ENCODE measurements at regions not wholly inside any gene's neighbourhood (a gene's known extent, or its start where the extent isn't known, plus 50 kb on each side); places are given as distances from the start of the nearest gene placed in this dataset.

- Histone ChIP-seq H3K4me1 (ENCODE audit: control insufficient read depth, insufficient read depth, low read length) (no peaks in the 10 kb centered on the region), H3K36me3 (ENCODE audit: control insufficient read depth, insufficient read depth, low read length) (no peaks in the 10 kb centered on the region), H3K9me3 (replicated peaks; ENCODE audit: control insufficient read depth, low read depth, low read length) (peaks cover 14% of the 10 kb centered on the region), H3K27me3 (ENCODE audit: control insufficient read depth, insufficient read depth, low read length) (no peaks in the 10 kb centered on the region), H3K27ac (ENCODE audit: low read length) (no peak overlapping the region), H3K4me3 (ENCODE audit: low read length) (no peak overlapping the region)
- 94% methylated on average over 2 of the region's 2 CpGs for WGBS (ENCODE audit: insufficient coverage)
- DNase-seq: no peak
Observed at GRCh38 chr11:35868491-35868890, 75.4 kb upstream of the LDLRAD3 start.

GRCh38 chr11:35873721-35874120 is 70.1 kb upstream of the LDLRAD3 start:
- H3K27ac ChIP-seq (ENCODE audit: low read length): no peak overlapping the region
- H3K36me3 ChIP-seq (ENCODE audit: control insufficient read depth, insufficient read depth, low read length): no peaks in the 10 kb centered on the region
- H3K4me3 ChIP-seq (ENCODE audit: low read length): no peak overlapping the region
- H3K4me1 ChIP-seq (ENCODE audit: control insufficient read depth, insufficient read depth, low read length): no peaks in the 10 kb centered on the region
- DNase-seq: no peak
- peaks cover 8% of the 10 kb centered on the region for H3K9me3 ChIP-seq (replicated peaks; ENCODE audit: control insufficient read depth, low read depth, low read length)
- no peaks in the 10 kb centered on the region for H3K27me3 ChIP-seq (ENCODE audit: control insufficient read depth, insufficient read depth, low read length)
- no CpG with 5 or more reads among the region's 3 CpGs for WGBS (ENCODE audit: insufficient coverage)

- Histone ChIP-seq H3K9me3 (replicated peaks; ENCODE audit: control insufficient read depth, low read depth, low read length) (no peaks in the 10 kb centered on the region), H3K4me1 (ENCODE audit: control insufficient read depth, insufficient read depth, low read length) (no peaks in the 10 kb centered on the region), H3K36me3 (ENCODE audit: control insufficient read depth, insufficient read depth, low read length) (no peaks in the 10 kb centered on the region), H3K4me3 (ENCODE audit: low read length) (no peak overlapping the region), H3K27me3 (ENCODE audit: control insufficient read depth, insufficient read depth, low read length) (no peaks in the 10 kb centered on the region), H3K27ac (ENCODE audit: low read length) (no peak overlapping the region)
- no peak for DNase-seq
- 92% methylated on average over 5 of the region's 7 CpGs for WGBS (ENCODE audit: insufficient coverage)
Observed at GRCh38 chr11:35874751-35875450, 69.0 kb upstream of the LDLRAD3 start.

GRCh38 chr11:35875466-35875865 is 68.4 kb upstream of the LDLRAD3 start:
- H3K27me3 ChIP-seq (ENCODE audit: control insufficient read depth, insufficient read depth, low read length): no peaks in the 10 kb centered on the region
- H3K27ac ChIP-seq (ENCODE audit: low read length): no peak overlapping the region
- DNase-seq: no peak
- no peaks in the 10 kb centered on the region for H3K36me3 ChIP-seq (ENCODE audit: control insufficient read depth, insufficient read depth, low read length)
- no peaks in the 10 kb centered on the region for H3K9me3 ChIP-seq (replicated peaks; ENCODE audit: control insufficient read depth, low read depth, low read length)
- no peaks in the 10 kb centered on the region for H3K4me1 ChIP-seq (ENCODE audit: control insufficient read depth, insufficient read depth, low read length)
- WGBS (ENCODE audit: insufficient coverage): 100% methylated on average over 1 of the region's 3 CpGs
- H3K4me3 ChIP-seq (ENCODE audit: low read length): no peak overlapping the region

- Histone ChIP-seq H3K27me3 (ENCODE audit: control insufficient read depth, insufficient read depth, low read length) (no peaks in the 10 kb centered on the region), H3K4me1 (ENCODE audit: control insufficient read depth, insufficient read depth, low read length) (no peaks in the 10 kb centered on the region), H3K36me3 (ENCODE audit: control insufficient read depth, insufficient read depth, low read length) (no peaks in the 10 kb centered on the region), H3K27ac (ENCODE audit: low read length) (no peak overlapping the region), H3K9me3 (replicated peaks; ENCODE audit: control insufficient read depth, low read depth, low read length) (no peaks in the 10 kb centered on the region), H3K4me3 (ENCODE audit: low read length) (no peak overlapping the region)
- 76% methylated on average over 3 of the region's 4 CpGs for WGBS (ENCODE audit: insufficient coverage)
- DNase-seq: no peak
Observed at GRCh38 chr11:35876786-35877185, 67.1 kb upstream of the LDLRAD3 start.

GRCh38 chr11:35878741-35879140 is 65.1 kb upstream of the LDLRAD3 start:
- WGBS (ENCODE audit: insufficient coverage): no CpG with 5 or more reads among the region's 3 CpGs
- Histone ChIP-seq H3K9me3 (replicated peaks; ENCODE audit: control insufficient read depth, low read depth, low read length) (no peaks in the 10 kb centered on the region), H3K36me3 (ENCODE audit: control insufficient read depth, insufficient read depth, low read length) (no peaks in the 10 kb centered on the region), H3K27ac (ENCODE audit: low read length) (no peak overlapping the region), H3K4me1 (ENCODE audit: control insufficient read depth, insufficient read depth, low read length) (no peaks in the 10 kb centered on the region), H3K4me3 (ENCODE audit: low read length) (no peak overlapping the region), H3K27me3 (ENCODE audit: control insufficient read depth, insufficient read depth, low read length) (no peaks in the 10 kb centered on the region)
- DNase-seq: no peak

- H3K27ac ChIP-seq (ENCODE audit: low read length): no peak overlapping the region
- WGBS (ENCODE audit: insufficient coverage): 83% methylated on average over 1 of the region's 3 CpGs
- H3K4me1 ChIP-seq (ENCODE audit: control insufficient read depth, insufficient read depth, low read length): no peaks in the 10 kb centered on the region
- no peaks in the 10 kb centered on the region for H3K9me3 ChIP-seq (replicated peaks; ENCODE audit: control insufficient read depth, low read depth, low read length)
- no peaks in the 10 kb centered on the region for H3K36me3 ChIP-seq (ENCODE audit: control insufficient read depth, insufficient read depth, low read length)
- no peak overlapping the region for H3K4me3 ChIP-seq (ENCODE audit: low read length)
- no peak for DNase-seq
- no peaks in the 10 kb centered on the region for H3K27me3 ChIP-seq (ENCODE audit: control insufficient read depth, insufficient read depth, low read length)
Observed at GRCh38 chr11:35879361-35879760, 64.5 kb upstream of the LDLRAD3 start.

GRCh38 chr11:35886759-35887158 is 57.1 kb upstream of the LDLRAD3 start:
- Histone ChIP-seq H3K36me3 (ENCODE audit: control insufficient read depth, insufficient read depth, low read length) (no peaks in the 10 kb centered on the region), H3K27me3 (ENCODE audit: control insufficient read depth, insufficient read depth, low read length) (no peaks in the 10 kb centered on the region), H3K4me3 (ENCODE audit: low read length) (no peak overlapping the region), H3K4me1 (ENCODE audit: control insufficient read depth, insufficient read depth, low read length) (peaks cover 9% of the 10 kb centered on the region), H3K27ac (ENCODE audit: low read length) (no peak overlapping the region), H3K9me3 (replicated peaks; ENCODE audit: control insufficient read depth, low read depth, low read length) (no peaks in the 10 kb centered on the region)
- WGBS (ENCODE audit: insufficient coverage): no CpG with 5 or more reads among the region's 2 CpGs
- DNase-seq: peak; percentile 28

GRCh38 chr11:35887737-35888136 is 56.1 kb upstream of the LDLRAD3 start:
- H3K4me1 ChIP-seq (ENCODE audit: control insufficient read depth, insufficient read depth, low read length): peaks cover 9% of the 10 kb centered on the region
- 95% methylated on average over 1 of the region's 3 CpGs for WGBS (ENCODE audit: insufficient coverage)

GRCh38 chr11:35888961-35889360 is 54.9 kb upstream of the LDLRAD3 start:
- H3K4me1 ChIP-seq (ENCODE audit: control insufficient read depth, insufficient read depth, low read length): peaks cover 12% of the 10 kb centered on the region
- H3K27me3 ChIP-seq (ENCODE audit: control insufficient read depth, insufficient read depth, low read length): no peaks in the 10 kb centered on the region
- no peaks in the 10 kb centered on the region for H3K9me3 ChIP-seq (replicated peaks; ENCODE audit: control insufficient read depth, low read depth, low read length)
- no peak overlapping the region for H3K27ac ChIP-seq (ENCODE audit: low read length)
- no peak overlapping the region for H3K4me3 ChIP-seq (ENCODE audit: low read length)
- 60% methylated on average over 1 of the region's 3 CpGs for WGBS (ENCODE audit: insufficient coverage)
- H3K36me3 ChIP-seq (ENCODE audit: control insufficient read depth, insufficient read depth, low read length): no peaks in the 10 kb centered on the region
- no peak for DNase-seq

More at GRCh38 chr11:35887737-35888136, 56.1 kb upstream of the LDLRAD3 start:
- Histone ChIP-seq H3K4me3 (ENCODE audit: low read length) (no peak overlapping the region), H3K9me3 (replicated peaks; ENCODE audit: control insufficient read depth, low read depth, low read length) (no peaks in the 10 kb centered on the region), H3K27ac (ENCODE audit: low read length) (no peak overlapping the region), H3K36me3 (ENCODE audit: control insufficient read depth, insufficient read depth, low read length) (no peaks in the 10 kb centered on the region), H3K27me3 (ENCODE audit: control insufficient read depth, insufficient read depth, low read length) (no peaks in the 10 kb centered on the region)
- no peak for DNase-seq

GRCh38 chr11:35891096-35891495 is 52.8 kb upstream of the LDLRAD3 start:
- Histone ChIP-seq H3K27me3 (ENCODE audit: control insufficient read depth, insufficient read depth, low read length) (no peaks in the 10 kb centered on the region), H3K4me3 (ENCODE audit: low read length) (no peak overlapping the region), H3K9me3 (replicated peaks; ENCODE audit: control insufficient read depth, low read depth, low read length) (no peaks in the 10 kb centered on the region), H3K36me3 (ENCODE audit: control insufficient read depth, insufficient read depth, low read length) (no peaks in the 10 kb centered on the region), H3K27ac (ENCODE audit: low read length) (no peak overlapping the region), H3K4me1 (ENCODE audit: control insufficient read depth, insufficient read depth, low read length) (peaks cover 16% of the 10 kb centered on the region)
- WGBS (ENCODE audit: insufficient coverage): 0% methylated on average over 1 of the region's 1 CpG
- DNase-seq: no peak
